Adrenal gland (tissue), 9 donors: ENCODE measurements at regions not wholly inside any gene's neighbourhood (a gene's known extent, or its start where the extent isn't known, plus 50 kb on each side); places are given as distances from the start of the nearest gene placed in this dataset.

Experiments
- DNase-seq, 7 donors: peaks; one replicate each; pipeline ENCODE4 v3.0.0-alpha.2; 2019 to 2020
- H3K27ac ChIP-seq, 5 donors: fragments of 200-600 bp; sonication (generic) in 4 of 5; 1 replicate in 3 of 5; 2 replicates in 2 of 5; pipeline versions ENCODE4 v1.5.1 to v1.8.0; 2016 to 2020; ENCODE audit warnings: mild to moderate bottlenecking in 1 of 5
- H3K27me3 ChIP-seq: fragments of 200-600 bp; 2 replicates; pipeline ENCODE4 v1.8.0; 2021
- H3K36me3 ChIP-seq, 2 donors: fragments of 200-600 bp; replicated peaks in 1 of 2; 1 replicate in 1 of 2; 2 replicates in 1 of 2; pipeline versions ENCODE4 v1.5.1 to v1.8.0; 2018 to 2022
- H3K4me1 ChIP-seq, 2 donors: fragments of 200-600 bp; replicated peaks in 1 of 2; 1 replicate in 1 of 2; 2 replicates in 1 of 2; pipeline versions ENCODE4 v1.5.1 to v1.8.0; 2018 to 2021
- H3K4me3 ChIP-seq, 4 donors: fragments of 200-600 bp; sonication (generic) in 3 of 4; one replicate each; pipeline ENCODE4 v1.5.1; 2016 to 2018
- H3K9me3 ChIP-seq, 3 donors: fragments of 200-600 bp; sonication (generic) in 1 of 3; replicated peaks in 1 of 3; 1 replicate in 2 of 3; 2 replicates in 1 of 3; pipeline versions ENCODE4 v1.5.1 to v1.8.0; 2016 to 2021
- CTCF ChIP-seq, 6 experiments: fragments of 450-650 bp in 4 of 6; fragments of 200-600 bp in 2 of 6; sonication (generic) in 1 of 6; IDR thresholded peaks; 1 replicate in 5 of 6; 2 replicates in 1 of 6; pipeline versions ENCODE4 v1.5.1 to v1.8.0; 2016 to 2021; ENCODE audit warnings: antibody characterized with exemption in 6 of 6, mild to moderate bottlenecking in 2 of 6, moderate library complexity in 1 of 6
- POLR2A ChIP-seq, 2 donors: fragments of 450-650 bp; IDR thresholded peaks; one replicate each; pipeline ENCODE4 v1.6.1; 2017; ENCODE audit warnings: antibody characterized with exemption in 2 of 2, mild to moderate bottlenecking in 2 of 2, moderate library complexity in 1 of 2
- WGBS, 4 donors: extraction: QIAGEN DNeasy Blood & Tissue Kit in 2 of 4; methylation state at CpG; one replicate each; pipeline versions ENCODE4 v1.1.5 to v1.1.7; 2013 to 2017; 5-methylcytosine and 5-hydroxymethylcytosine counted together
- intact Hi-C, 2 donors: fragments of 100-400 bp; cut with DNase I; formaldehyde crosslinking; loops; one replicate each; pipeline versions ENCODE4 v1.14.1 to v1.15.0; 2022 to 2023
- donor health status: healthy with polysubstance abuse.
- donor health status: Bipolar disorder and iron deficiency.
- donor health status: DM: yes; HTN: yes; CAD: no.
- donor health status: DM: no; HTN: no; CAD: no.
- donor health status: DM: no; HTN: no; CAD: no.

GRCh38 chr12:100703337-100703736 lies 91.2 kb upstream of the ANO4 start:
- Histone ChIP-seq H3K4me1 (no peaks in the 10 kb centered on the region), H3K36me3 (no peaks in the 10 kb centered on the region), H3K9me3 (no peaks in the 10 kb centered on the region), H3K27me3 (no peaks in the 10 kb centered on the region), H3K4me3 (no peak overlapping the region), H3K27ac (no peak overlapping the region)
- no peak for DNase-seq
- no peak for TF ChIP-seq CTCF (IDR thresholded peaks at IDR 0.05)
- TF ChIP-seq POLR2A (IDR thresholded peaks at IDR 0.05): no peak
- 57 to 66% (median 63%) methylated on average over 2 of the region's 2 CpGs for WGBS, 4 donors
- intact Hi-C loops: no loop called here

GRCh38 chr12:100703868-100704267 lies 90.7 kb upstream of the ANO4 start:
- intact Hi-C loops: no loop called here
- H3K27ac ChIP-seq: no peak overlapping the region
- no peaks in the 10 kb centered on the region for H3K27me3 ChIP-seq
- WGBS, 4 donors: 74 to 86% (median 81%) methylated on average over 2 of the region's 2 CpGs
- no peak for TF ChIP-seq POLR2A (IDR thresholded peaks at IDR 0.05)
- TF ChIP-seq CTCF (IDR thresholded peaks at IDR 0.05): no peak
- no peaks in the 10 kb centered on the region for H3K9me3 ChIP-seq
- H3K4me1 ChIP-seq: no peaks in the 10 kb centered on the region
- no peak for DNase-seq
- no peak overlapping the region for H3K4me3 ChIP-seq
- no peaks in the 10 kb centered on the region for H3K36me3 ChIP-seq

GRCh38 chr12:100706033-100706432 lies 88.5 kb upstream of the ANO4 start:
- no peak overlapping the region for H3K4me3 ChIP-seq
- 71 to 83% (median 77%) methylated on average over 3 of the region's 3 CpGs for WGBS, 4 donors
- TF ChIP-seq POLR2A (IDR thresholded peaks at IDR 0.05): no peak
- no peak for TF ChIP-seq CTCF (IDR thresholded peaks at IDR 0.05)
- no peak for DNase-seq
- H3K4me1 ChIP-seq: no peaks in the 10 kb centered on the region
- H3K27ac ChIP-seq: no peak overlapping the region
- intact Hi-C loops: no loop called here
- H3K36me3 ChIP-seq: no peaks in the 10 kb centered on the region
- H3K27me3 ChIP-seq: no peaks in the 10 kb centered on the region
- no peaks in the 10 kb centered on the region for H3K9me3 ChIP-seq

GRCh38 chr12:100708591-100708990 lies 86.0 kb upstream of the ANO4 start:
- no peak for DNase-seq
- no peaks in the 10 kb centered on the region for H3K36me3 ChIP-seq
- no peaks in the 10 kb centered on the region for H3K4me1 ChIP-seq
- H3K9me3 ChIP-seq: no peaks in the 10 kb centered on the region
- WGBS, 4 donors: 0 to 44% (median 31%) methylated on average over 1 of the region's 1 CpG
- no peak overlapping the region for H3K4me3 ChIP-seq
- intact Hi-C loops: no loop called here
- TF ChIP-seq POLR2A (IDR thresholded peaks at IDR 0.05): no peak
- no peak for TF ChIP-seq CTCF (IDR thresholded peaks at IDR 0.05)
- no peaks in the 10 kb centered on the region for H3K27me3 ChIP-seq
- H3K27ac ChIP-seq: no peak overlapping the region
